ENCODE measurements at regions not wholly inside any gene's neighbourhood (a gene's known extent, or its start where the extent isn't known, plus 50 kb on each side); places are given as distances from the start of the nearest gene placed in this dataset.

- no peak overlapping the region for H3K27ac ChIP-seq (ENCODE audit: low read depth in 2 of 2, low read length in 2 of 2)
- no peak overlapping the region for H3K4me3 ChIP-seq (ENCODE audit: low read length in 3 of 3)
- H3K4me1 ChIP-seq (ENCODE audit: control insufficient read depth in 2 of 3, insufficient read depth in 2 of 3, low read depth in 1 of 3, low read length in 3 of 3), result peaks cover 0 to 4% (median 0%) of the 10 kb centered on the region in 3 donors
- no peaks in the 10 kb centered on the region for H3K9me3 ChIP-seq (ENCODE audit: control insufficient read depth in 2 of 3, insufficient read depth in 1 of 3, low read length in 3 of 3)
- intact Hi-C loops (cut with DNase I), result no loop called here
- H3K27me3 ChIP-seq (ENCODE audit: control insufficient read depth, insufficient read depth, low read length), result no peaks in the 10 kb centered on the region
- no peaks in the 10 kb centered on the region for H3K36me3 ChIP-seq (ENCODE audit: control insufficient read depth in 2 of 3, insufficient read depth in 3 of 3, low read length in 3 of 3)
- H3K9ac ChIP-seq (ENCODE audit: low read length in 3 of 3), result no peak overlapping the region
- FAIRE-seq (no peak), DNase-seq (no peak)
- TF ChIP-seq, protein P1, sequence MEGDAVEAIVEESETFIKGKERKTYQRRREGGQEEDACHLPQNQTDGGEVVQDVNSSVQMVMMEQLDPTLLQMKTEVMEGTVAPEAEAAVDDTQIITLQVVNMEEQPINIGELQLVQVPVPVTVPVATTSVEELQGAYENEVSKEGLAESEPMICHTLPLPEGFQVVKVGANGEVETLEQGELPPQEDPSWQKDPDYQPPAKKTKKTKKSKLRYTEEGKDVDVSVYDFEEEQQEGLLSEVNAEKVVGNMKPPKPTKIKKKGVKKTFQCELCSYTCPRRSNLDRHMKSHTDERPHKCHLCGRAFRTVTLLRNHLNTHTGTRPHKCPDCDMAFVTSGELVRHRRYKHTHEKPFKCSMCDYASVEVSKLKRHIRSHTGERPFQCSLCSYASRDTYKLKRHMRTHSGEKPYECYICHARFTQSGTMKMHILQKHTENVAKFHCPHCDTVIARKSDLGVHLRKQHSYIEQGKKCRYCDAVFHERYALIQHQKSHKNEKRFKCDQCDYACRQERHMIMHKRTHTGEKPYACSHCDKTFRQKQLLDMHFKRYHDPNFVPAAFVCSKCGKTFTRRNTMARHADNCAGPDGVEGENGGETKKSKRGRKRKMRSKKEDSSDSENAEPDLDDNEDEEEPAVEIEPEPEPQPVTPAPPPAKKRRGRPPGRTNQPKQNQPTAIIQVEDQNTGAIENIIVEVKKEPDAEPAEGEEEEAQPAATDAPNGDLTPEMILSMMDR (IDR thresholded peaks at IDR 0.05; ENCODE audit: borderline replicate concordance, extremely low read depth, insufficient read depth), result no peak
Observed at GRCh38 chr12:75662511-75663159, 151.2 kb upstream of the KRR1 start.

GRCh38 chr12:75661908-75662307 is 150.5 kb upstream of the KRR1 start:
- Histone ChIP-seq H3K27ac (ENCODE audit: low read depth in 2 of 2, low read length in 2 of 2) (no peak overlapping the region), H3K9me3 (ENCODE audit: control insufficient read depth in 2 of 3, insufficient read depth in 1 of 3, low read length in 3 of 3) (no peaks in the 10 kb centered on the region), H3K4me3 (ENCODE audit: low read length in 3 of 3) (no peak overlapping the region), H3K9ac (ENCODE audit: low read length in 3 of 3) (no peak overlapping the region), H3K4me1 (ENCODE audit: control insufficient read depth in 2 of 3, insufficient read depth in 2 of 3, low read depth in 1 of 3, low read length in 3 of 3) (peaks cover 0 to under 1% (median 0%) of the 10 kb centered on the region in 3 donors), H3K36me3 (ENCODE audit: control insufficient read depth in 2 of 3, insufficient read depth in 3 of 3, low read length in 3 of 3) (no peaks in the 10 kb centered on the region), H3K27me3 (ENCODE audit: control insufficient read depth, insufficient read depth, low read length) (no peaks in the 10 kb centered on the region)
- TF ChIP-seq, protein P1 (IDR thresholded peaks at IDR 0.05; ENCODE audit: borderline replicate concordance, extremely low read depth, insufficient read depth), result no peak
- intact Hi-C loops (cut with DNase I), result no loop called here
- FAIRE-seq (no peak), DNase-seq (peak in 2 of 5 donors; percentile 54 to 78)

- Histone ChIP-seq H3K27ac (ENCODE audit: low read depth in 2 of 2, low read length in 2 of 2) (no peak overlapping the region), H3K9ac (ENCODE audit: low read length in 3 of 3) (no peak overlapping the region), H3K27me3 (ENCODE audit: control insufficient read depth, insufficient read depth, low read length) (no peaks in the 10 kb centered on the region), H3K9me3 (ENCODE audit: control insufficient read depth in 2 of 3, insufficient read depth in 1 of 3, low read length in 3 of 3) (no peaks in the 10 kb centered on the region), H3K4me1 (ENCODE audit: control insufficient read depth in 2 of 3, insufficient read depth in 2 of 3, low read depth in 1 of 3, low read length in 3 of 3) (no peaks in the 10 kb centered on the region), H3K36me3 (ENCODE audit: control insufficient read depth in 2 of 3, insufficient read depth in 3 of 3, low read length in 3 of 3) (no peaks in the 10 kb centered on the region), H3K4me3 (ENCODE audit: low read length in 3 of 3) (no peak overlapping the region)
- TF ChIP-seq, protein P1 (IDR thresholded peaks at IDR 0.05; ENCODE audit: borderline replicate concordance, extremely low read depth, insufficient read depth), result no peak
- FAIRE-seq (no peak), DNase-seq (no peak)
- intact Hi-C loops (cut with DNase I), result no loop called here
Observed at GRCh38 chr12:75660805-75661404, 149.5 kb upstream of the KRR1 start.

Measured in kidney (tissue), 13 donors.